HG03432 (cell line): ENCODE measurements at regions not wholly inside any gene's neighbourhood (a gene's known extent, or its start where the extent isn't known, plus 50 kb on each side); places are given as distances from the start of the nearest gene placed in this dataset.
"Not testable (repeated sequence)": the region's sequence is repeated elsewhere in the genome, so short reads cannot be mapped to it uniquely, and the experiment has no call there.

ENCODE experiments used
- ATAC-seq: cut with Tn5 transposase; IDR thresholded peaks from one replicate; pipeline ENCODE4 v1.9.1; 2021; ENCODE audit warnings: mild to moderate bottlenecking, moderate library complexity; ENCODE audit not compliant: unreplicated experiment

DNA sequence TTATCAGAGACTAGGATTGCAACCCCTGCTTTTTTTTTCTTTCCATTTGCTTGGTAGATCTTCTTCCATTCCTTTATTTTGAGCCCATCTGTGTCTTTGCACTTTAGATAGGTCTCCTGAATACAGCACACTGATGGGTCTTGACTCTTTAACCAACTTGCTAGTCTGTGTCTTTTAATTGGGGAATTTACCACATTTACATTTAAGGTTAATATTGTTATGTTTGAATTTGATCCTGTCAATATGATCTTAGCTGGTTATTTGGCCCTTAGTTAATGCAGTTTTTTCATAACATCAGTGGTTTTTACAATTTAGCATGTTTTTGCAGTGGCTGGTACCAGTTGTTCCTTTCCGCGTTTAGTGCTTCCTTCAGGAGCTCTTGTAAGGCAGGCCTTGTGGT lies 437.2 kb downstream of the ARL4A start:
- not testable (repeated sequence) for ATAC-seq

DNA sequence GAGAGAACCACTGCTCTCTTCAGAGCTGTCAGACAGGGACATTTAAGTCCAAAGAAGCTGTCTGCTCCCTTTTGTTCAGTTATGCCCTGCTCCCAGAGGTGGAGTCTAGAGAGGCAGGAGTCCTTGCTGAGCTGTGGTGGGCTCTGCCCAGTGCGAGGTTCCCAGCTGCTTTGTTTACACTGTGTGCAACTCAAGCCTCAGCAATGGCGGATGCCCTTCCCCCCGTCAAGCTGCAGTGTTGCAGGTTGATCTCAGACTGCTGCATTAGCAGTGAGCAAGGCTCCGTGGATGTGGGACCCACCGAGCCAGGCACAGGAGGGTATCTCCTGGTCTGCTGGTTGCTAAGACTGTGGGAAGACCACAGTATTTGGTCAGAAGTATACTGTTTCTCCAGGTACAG lies 438.9 kb downstream of the ARL4A start:
- no peak for ATAC-seq

DNA sequence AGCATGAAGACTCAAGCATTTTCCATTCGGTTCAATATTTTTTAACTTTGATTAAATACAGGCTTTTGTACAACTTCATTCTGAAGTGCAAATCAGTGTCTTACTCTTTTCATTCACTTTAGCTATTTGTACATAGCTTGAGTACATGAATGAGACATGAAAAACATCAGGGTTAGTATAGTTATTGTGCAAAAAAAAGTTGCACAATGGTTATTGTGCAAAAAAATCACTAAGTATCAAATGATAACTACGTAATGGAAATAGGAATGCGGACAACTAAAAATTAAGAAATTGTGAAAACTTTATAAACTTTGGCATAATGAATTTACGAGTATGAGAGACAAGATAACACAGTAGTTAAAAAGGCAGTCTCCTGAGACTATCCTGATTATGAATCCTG lies 442.9 kb downstream of the ARL4A start:
- no peak for ATAC-seq

GRCh38 chr7:13130906-13131305 lies 443.5 kb downstream of the ARL4A start:
- not testable (repeated sequence) for ATAC-seq

DNA sequence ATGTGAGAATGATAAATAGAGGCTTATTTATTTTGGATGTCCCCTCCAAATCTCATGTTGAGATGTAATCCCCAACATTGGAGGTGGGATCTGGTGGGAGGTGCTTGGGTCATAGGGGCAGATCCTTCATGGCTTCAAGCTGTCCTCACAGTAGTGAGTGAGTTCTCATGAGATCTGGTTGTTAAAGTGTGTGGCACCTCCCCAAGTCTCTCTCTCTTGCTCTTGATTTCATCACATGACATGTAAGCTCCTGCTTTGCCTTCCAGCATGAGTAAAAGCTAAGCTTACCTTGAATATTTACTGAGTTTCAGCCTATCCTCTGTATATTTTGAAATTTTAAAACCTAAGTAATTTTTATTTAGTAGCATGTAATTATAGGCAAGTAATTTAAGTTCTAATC lies 444.9 kb downstream of the ARL4A start:
- no peak for ATAC-seq

- ATAC-seq, result not testable (repeated sequence)
Measured at GRCh38 chr7:13136345-13136744, 448.9 kb downstream of the ARL4A start.

DNA sequence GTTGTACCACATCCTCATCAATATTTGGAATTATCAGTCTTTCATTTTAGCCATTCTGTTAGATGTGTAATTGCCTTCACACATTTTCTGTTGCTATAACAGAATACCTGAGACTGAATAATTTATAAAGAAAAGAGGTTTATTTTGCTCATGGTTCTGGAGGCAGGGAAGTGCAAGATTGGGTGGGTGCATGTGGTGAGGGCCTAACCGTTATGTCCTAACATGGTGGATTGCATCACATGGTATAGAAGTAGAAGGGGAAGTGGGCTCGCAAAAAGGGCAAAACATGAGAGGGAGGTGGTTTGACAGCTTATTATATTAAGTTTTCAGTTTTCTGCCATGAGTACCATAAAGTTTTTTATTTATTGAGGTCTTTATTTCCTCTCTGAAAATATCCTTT lies 452.0 kb downstream of the ARL4A start:
- no peak for ATAC-seq

DNA sequence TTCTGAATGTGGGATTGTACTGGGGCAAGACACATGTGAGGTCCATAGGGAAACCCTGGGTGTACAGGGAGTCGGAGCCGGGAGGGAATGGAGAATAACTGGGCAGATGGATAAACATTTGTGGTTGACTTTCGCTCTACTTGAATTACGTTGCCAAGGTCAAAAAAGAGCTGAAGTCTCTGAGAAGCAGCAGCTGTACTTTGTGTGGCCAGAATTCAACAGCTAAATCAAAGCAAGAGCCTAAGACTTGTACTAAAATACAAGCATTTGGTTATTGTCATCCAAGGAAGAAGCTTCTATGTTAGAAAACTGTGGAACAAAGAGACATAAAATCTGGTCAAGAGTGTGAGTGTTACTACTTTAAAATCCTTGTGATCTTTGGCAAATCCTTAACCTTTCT lies 457.2 kb downstream of the ARL4A start:
- ATAC-seq, result no peak

GRCh38 chr7:13148548-13148947 lies 461.1 kb downstream of the ARL4A start:
- ATAC-seq, result no peak

DNA sequence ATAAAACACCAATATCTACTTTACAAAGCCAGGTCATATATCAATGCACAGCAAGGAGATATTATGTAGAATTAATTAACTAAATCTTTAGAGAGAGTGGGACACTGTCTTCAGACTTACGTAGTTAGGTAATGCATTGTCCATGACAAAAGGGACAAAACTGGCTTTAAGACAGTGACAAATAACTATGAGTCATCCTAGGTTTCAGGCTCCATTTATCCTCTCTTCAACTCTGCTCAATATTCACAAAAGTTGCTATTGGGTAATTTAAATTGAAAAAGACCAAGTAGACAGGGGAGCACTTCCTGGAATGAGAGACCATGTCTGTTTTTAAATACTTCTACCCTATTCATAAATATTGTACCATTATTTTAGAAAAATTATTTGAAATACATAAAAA lies 464.5 kb downstream of the ARL4A start:
- no peak for ATAC-seq

GRCh38 chr7:13152755-13153154 lies 465.3 kb downstream of the ARL4A start:
- no peak for ATAC-seq

GRCh38 chr7:13153266-13153665 lies 465.8 kb downstream of the ARL4A start:
- ATAC-seq, result no peak

GRCh38 chr7:13153742-13154141 lies 466.3 kb downstream of the ARL4A start:
- no peak for ATAC-seq

- ATAC-seq, result no peak
Measured at GRCh38 chr7:13155188-13155587, 467.8 kb downstream of the ARL4A start.

DNA sequence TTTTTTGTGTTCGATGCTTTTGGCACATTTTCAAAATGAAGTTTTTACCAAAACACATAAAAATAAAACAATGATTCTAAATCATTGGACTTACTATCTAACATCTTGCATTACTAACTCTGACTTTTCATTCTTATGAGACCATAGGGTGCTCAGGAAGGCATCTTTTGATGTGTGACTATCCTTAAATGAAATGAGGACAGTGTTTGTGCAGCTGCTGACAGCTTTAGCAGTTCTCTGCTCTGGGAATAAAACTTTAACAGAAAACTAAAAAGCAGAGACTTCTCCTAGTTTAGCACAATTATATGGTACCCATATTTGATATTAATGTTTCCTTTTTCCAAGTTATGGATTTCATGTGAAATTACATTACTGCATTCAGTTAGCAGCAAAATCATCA lies 471.6 kb downstream of the ARL4A start:
- ATAC-seq, result no peak

GRCh38 chr7:13159467-13160184 lies 472.2 kb downstream of the ARL4A start:
- peak; percentile 62 for ATAC-seq

GRCh38 chr7:13161125-13161524 lies 473.7 kb downstream of the ARL4A start:
- ATAC-seq, result no peak

- ATAC-seq, result no peak
Measured at GRCh38 chr7:13165854-13166253, 478.4 kb downstream of the ARL4A start.

GRCh38 chr7:13166801-13167200 lies 479.4 kb downstream of the ARL4A start:
- no peak for ATAC-seq

DNA sequence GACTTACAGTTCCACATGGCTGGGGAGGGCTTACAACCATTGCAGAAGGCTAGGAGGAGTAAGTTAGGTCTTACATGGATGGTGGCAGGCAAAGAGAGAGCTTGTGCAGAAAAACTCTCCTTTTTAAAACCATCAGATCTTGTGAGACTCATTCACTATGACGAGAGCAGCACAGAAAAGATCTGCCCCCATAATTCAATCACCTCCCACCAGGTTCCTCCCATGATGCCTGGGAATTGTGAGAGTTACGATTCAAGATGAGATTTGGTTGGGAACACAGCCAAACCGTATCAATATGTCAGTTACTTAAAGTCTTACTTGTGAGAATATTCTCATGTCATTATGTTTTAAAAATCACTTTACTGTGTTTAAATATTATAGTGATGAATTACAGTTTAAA lies 481.9 kb downstream of the ARL4A start:
- ATAC-seq, result no peak

- ATAC-seq, result no peak
Measured at GRCh38 chr7:13174991-13175390, 487.6 kb downstream of the ARL4A start.

GRCh38 chr7:13179011-13179582 lies 491.7 kb downstream of the ARL4A start:
- ATAC-seq, result no peak
